Testis (tissue), 2 donors: ENCODE measurements at regions not wholly inside any gene's neighbourhood (a gene's known extent, or its start where the extent isn't known, plus 50 kb on each side); places are given as distances from the start of the nearest gene placed in this dataset.

Source experiments
- DNase-seq: peaks from one replicate; pipeline ENCODE4 v3.0.0-alpha.2; 2019
- H3K27ac ChIP-seq, 2 donors: fragments of 200-600 bp; sonication (generic); one replicate each; pipeline ENCODE4 v1.5.1; 2019
- H3K27me3 ChIP-seq: fragments of 200-600 bp; sonication (generic); one replicate; pipeline ENCODE4 v1.5.1; 2019
- H3K36me3 ChIP-seq: fragments of 200-600 bp; sonication (generic); one replicate; pipeline ENCODE4 v1.5.1; 2017; ENCODE audit warnings: low read depth; ENCODE audit errors: missing control alignments
- H3K4me1 ChIP-seq: fragments of 200-600 bp; sonication (generic); one replicate; pipeline ENCODE4 v1.5.1; 2019
- H3K4me3 ChIP-seq, 2 donors: fragments of 200-600 bp; sonication (generic); one replicate each; pipeline ENCODE4 v1.5.1; 2017 to 2019
- H3K9me3 ChIP-seq: fragments of 200-600 bp; sonication (generic); one replicate; pipeline ENCODE4 v1.5.1; 2017
- POLR2A ChIP-seq: fragments of 450-650 bp; IDR thresholded peaks from one replicate; pipeline ENCODE4 v1.6.1; 2017; ENCODE audit warnings: antibody characterized with exemption, mild to moderate bottlenecking, moderate library complexity
- WGBS, 2 donors: methylation state at CpG; one replicate each; pipeline ENCODE4 v1.1.5; 2018; 5-methylcytosine and 5-hydroxymethylcytosine counted together
- intact Hi-C: fragments of 100-400 bp; cut with DNase I; formaldehyde crosslinking; loops from one replicate; pipeline ENCODE4 v1.15.1; 2023; ENCODE audit warnings: low total_unique reads
- TF ChIP-seq, protein P1 (sequence below), 3 experiments: fragments of 450-650 bp in 2 of 3; fragments of 200-600 bp in 1 of 3; sonication (generic) in 1 of 3; IDR thresholded peaks; one replicate each; pipeline ENCODE4 v1.5.1; 2016 to 2019; ENCODE audit warnings: antibody characterized with exemption in 3 of 3, mild to moderate bottlenecking in 2 of 3, moderate library complexity in 1 of 3

DNA sequence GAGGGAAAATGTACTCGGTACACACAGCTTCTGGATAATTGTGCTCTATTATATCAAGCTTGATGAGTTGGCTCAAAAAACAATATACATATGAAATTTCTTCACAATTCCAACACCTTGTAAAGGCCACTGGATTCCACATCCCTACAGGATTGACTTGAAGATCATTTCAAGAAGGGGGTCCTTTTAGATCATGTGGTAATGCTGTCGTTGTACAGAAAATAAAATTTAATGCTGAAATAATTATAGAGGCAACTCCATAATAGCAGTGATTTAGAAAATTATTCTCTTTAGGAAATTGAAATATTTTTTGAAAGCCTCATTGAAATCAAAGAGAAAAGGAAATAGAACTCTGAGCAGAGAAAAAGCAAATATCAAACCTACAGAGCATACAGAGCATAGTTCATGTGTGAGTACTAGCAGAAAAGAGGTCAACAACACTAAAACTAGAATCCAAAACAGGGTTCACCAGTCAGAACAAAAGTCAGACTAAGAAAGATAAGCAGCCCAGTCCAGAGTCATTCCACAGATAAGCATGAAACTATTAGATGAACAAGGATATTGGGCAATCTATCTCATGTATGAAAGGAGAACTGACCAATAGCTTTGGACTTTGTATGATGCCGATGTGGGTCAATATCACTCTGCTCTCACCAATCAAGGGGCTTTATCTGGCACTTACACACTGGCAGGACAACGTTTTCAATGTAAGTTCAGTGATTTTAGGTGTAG is 79.5 kb upstream of the PALMD start:
- Histone ChIP-seq H3K27ac (no peak overlapping the region), H3K27me3 (no peaks in the 10 kb centered on the region), H3K4me1 (no peaks in the 10 kb centered on the region), H3K9me3 (no peaks in the 10 kb centered on the region), H3K4me3 (no peak overlapping the region), H3K36me3 (no peaks in the 10 kb centered on the region)
- TF ChIP-seq, protein P1, sequence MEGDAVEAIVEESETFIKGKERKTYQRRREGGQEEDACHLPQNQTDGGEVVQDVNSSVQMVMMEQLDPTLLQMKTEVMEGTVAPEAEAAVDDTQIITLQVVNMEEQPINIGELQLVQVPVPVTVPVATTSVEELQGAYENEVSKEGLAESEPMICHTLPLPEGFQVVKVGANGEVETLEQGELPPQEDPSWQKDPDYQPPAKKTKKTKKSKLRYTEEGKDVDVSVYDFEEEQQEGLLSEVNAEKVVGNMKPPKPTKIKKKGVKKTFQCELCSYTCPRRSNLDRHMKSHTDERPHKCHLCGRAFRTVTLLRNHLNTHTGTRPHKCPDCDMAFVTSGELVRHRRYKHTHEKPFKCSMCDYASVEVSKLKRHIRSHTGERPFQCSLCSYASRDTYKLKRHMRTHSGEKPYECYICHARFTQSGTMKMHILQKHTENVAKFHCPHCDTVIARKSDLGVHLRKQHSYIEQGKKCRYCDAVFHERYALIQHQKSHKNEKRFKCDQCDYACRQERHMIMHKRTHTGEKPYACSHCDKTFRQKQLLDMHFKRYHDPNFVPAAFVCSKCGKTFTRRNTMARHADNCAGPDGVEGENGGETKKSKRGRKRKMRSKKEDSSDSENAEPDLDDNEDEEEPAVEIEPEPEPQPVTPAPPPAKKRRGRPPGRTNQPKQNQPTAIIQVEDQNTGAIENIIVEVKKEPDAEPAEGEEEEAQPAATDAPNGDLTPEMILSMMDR (IDR thresholded peaks at IDR 0.05), result no peak
- TF ChIP-seq POLR2A, result no peak
- no peak for DNase-seq
- intact Hi-C loops, result no loop called here
- 82 to 89% methylated on average over 4 of the region's 4 CpGs for WGBS, 2 donors

DNA sequence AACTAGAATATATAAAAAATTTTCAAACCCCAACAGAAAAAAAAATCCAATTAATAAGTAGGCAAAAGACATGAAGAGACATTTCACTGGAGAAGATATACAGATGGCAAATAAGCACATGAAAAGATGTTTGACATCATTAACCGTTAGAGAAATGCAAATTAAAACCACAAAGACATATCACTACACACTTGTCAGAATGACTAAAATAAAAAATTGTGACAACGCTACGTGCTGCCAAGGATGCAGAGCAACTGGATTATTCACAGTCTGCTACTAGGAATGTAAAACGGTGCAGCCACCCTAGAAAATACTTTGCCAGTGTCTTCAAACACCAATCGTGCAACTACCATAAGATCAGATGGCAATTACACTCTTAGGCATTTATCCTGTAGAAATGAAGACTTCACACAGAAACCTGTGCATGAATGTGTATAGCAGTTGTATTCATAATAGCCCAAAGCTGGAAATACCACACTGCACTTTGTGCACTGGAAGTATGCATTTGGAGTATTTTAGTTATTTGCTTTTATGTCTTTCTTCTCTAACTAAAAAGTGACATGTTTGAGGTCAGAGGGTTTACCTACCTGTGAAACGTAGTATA is 75.3 kb upstream of the PALMD start:
- H3K27ac ChIP-seq, result no peak overlapping the region
- no peaks in the 10 kb centered on the region for H3K36me3 ChIP-seq
- no peaks in the 10 kb centered on the region for H3K9me3 ChIP-seq
- TF ChIP-seq, protein P1 (IDR thresholded peaks at IDR 0.05), result no peak
- no peak for TF ChIP-seq POLR2A
- 88 to 89% methylated on average over 6 of the region's 6 CpGs for WGBS, 2 donors
- H3K4me3 ChIP-seq, result no peak overlapping the region
- intact Hi-C loops, result no loop called here
- no peak for DNase-seq
- no peaks in the 10 kb centered on the region for H3K4me1 ChIP-seq
- H3K27me3 ChIP-seq, result no peaks in the 10 kb centered on the region

DNA sequence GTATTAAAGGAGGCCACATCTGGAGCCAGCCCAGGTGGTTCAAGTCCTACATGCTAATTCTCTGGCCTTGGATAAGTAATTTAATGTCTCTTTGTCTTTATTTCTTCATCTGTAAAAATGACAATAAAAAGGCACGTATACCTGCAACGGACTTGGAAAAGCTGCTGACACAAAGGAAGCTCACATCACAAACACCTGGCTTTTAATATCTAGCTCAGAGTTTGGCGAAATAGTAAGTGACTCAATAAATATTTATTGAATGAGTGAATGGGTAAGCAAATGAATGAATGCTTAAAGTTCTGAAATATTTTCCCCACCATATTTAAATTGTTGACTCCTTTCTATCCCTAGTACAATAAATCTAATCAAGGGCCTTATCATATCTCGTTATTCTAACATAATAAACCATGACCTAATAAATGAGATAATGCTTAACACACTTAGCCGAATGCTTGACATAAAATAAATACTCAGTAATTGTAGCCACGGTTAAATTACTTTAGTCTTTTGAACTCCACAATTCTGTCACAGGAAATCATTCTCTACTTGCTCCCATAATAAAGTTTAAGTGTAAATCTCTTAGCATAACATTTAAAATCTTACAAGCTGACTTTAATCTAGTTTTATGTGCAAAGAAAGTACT is 74.7 kb upstream of the PALMD start:
- DNase-seq, result no peak
- Histone ChIP-seq H3K4me3 (no peak overlapping the region), H3K27me3 (no peaks in the 10 kb centered on the region), H3K9me3 (no peaks in the 10 kb centered on the region), H3K36me3 (no peaks in the 10 kb centered on the region), H3K4me1 (no peaks in the 10 kb centered on the region), H3K27ac (no peak overlapping the region)
- intact Hi-C loops, result no loop called here
- 70 to 71% methylated on average over 6 of the region's 6 CpGs for WGBS, 2 donors
- TF ChIP-seq POLR2A, result no peak
- TF ChIP-seq, protein P1 (IDR thresholded peaks at IDR 0.05), result no peak

DNA sequence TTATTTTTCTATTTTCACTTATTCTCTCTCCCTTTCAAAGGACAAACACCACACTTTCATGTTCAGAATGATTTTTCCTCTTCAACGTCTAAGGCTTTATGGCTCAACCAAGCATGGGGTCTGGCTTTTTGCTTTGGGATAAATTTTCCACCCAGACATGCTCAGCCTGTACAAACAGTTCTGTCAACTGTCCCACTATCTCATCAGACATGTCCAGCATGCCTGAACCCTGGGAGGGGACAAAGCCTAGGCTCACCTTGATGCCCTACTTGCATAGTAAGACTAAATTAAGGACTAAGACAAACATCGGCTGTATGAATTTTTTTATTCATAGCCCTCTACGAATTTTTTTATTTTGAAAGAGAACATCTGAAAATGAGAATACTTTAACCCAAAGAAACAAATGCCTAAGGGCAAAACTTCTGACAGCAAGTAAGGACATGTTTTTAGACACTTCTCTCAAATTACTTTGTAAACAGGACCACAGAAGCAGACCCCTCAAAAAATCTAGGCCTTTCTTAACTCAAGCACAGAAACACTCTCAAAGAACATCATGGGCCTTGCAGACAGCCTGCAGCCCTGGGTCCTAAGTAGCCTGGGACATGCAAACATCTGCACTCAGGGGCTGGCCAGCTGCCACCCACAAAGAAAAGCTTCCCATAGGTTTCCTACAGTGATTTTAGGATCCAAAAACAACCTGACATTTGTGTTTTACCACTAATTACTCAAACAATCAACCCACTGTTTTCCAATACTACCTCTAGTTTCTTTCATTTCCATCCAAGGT is 72.3 kb upstream of the PALMD start:
- Histone ChIP-seq H3K36me3 (no peaks in the 10 kb centered on the region), H3K4me1 (no peaks in the 10 kb centered on the region), H3K27ac (no peak overlapping the region), H3K27me3 (no peaks in the 10 kb centered on the region), H3K9me3 (no peaks in the 10 kb centered on the region), H3K4me3 (no peak overlapping the region)
- intact Hi-C loops, result no loop called here
- WGBS, 2 donors, result 70 to 73% methylated on average over 3 of the region's 3 CpGs
- TF ChIP-seq POLR2A, result no peak
- TF ChIP-seq, protein P1 (IDR thresholded peaks at IDR 0.05), result no peak
- DNase-seq, result no peak
